ENCODE measurements at regions not wholly inside any gene's neighbourhood (a gene's known extent, or its start where the extent isn't known, plus 50 kb on each side); places are given as distances from the start of the nearest gene placed in this dataset.
A peak's percentile ranks its signal among the peaks of the same experiment; 100 is the strongest.
"Not testable (repeated sequence)": the region's sequence is repeated elsewhere in the genome, so short reads cannot be mapped to it uniquely, and the experiment has no call there.

DNA sequence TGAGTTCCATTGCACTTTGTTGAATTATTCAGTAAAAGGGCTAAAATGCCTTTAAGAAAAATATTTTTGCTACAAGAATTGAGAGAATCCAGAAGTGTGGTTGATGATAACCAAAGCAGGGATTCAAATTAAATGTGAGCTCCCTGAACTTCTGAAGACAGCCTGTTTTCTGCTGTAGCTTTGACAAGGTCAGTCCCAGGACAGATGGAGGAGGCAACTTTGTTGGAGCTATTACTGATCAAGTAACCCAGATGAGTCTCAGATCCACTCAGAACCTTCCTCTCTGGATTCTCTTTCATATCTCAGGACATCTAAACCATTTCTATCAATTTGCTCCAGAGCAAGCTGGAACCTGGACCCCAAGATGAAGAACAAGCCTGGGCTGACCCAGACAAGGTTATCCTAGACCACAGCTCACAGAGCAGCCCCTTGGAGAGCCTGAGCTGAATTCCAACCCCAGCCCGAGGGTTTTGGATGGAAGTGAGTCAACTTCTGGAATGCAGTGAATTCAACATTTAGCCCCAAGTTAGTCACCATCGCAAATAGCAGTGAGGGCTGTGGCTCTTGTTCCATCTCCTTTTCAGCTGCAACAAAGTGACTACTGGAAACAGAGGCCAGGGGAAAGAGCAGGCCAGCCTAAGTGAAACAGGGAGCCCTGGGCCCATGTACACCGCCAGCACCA, 137.8 kb upstream of the TSC22D1 start:
- TF ChIP-seq, protein P1, sequence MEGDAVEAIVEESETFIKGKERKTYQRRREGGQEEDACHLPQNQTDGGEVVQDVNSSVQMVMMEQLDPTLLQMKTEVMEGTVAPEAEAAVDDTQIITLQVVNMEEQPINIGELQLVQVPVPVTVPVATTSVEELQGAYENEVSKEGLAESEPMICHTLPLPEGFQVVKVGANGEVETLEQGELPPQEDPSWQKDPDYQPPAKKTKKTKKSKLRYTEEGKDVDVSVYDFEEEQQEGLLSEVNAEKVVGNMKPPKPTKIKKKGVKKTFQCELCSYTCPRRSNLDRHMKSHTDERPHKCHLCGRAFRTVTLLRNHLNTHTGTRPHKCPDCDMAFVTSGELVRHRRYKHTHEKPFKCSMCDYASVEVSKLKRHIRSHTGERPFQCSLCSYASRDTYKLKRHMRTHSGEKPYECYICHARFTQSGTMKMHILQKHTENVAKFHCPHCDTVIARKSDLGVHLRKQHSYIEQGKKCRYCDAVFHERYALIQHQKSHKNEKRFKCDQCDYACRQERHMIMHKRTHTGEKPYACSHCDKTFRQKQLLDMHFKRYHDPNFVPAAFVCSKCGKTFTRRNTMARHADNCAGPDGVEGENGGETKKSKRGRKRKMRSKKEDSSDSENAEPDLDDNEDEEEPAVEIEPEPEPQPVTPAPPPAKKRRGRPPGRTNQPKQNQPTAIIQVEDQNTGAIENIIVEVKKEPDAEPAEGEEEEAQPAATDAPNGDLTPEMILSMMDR (IDR thresholded peaks at IDR 0.05; ENCODE audit: low read depth, low read length, missing control alignments): no peak
- Histone ChIP-seq H3K4me3 (ENCODE audit: low read depth, low read length) (no peak overlapping the region), H3K36me3 (replicated peaks) (no peaks in the 10 kb centered on the region), H3K27ac (peak overlapping the region; percentile 92), H3K27me3 (replicated peaks) (no peaks in the 10 kb centered on the region)
- in situ Hi-C loops (cut with HindIII; ENCODE audit: low pct_ligation_motif_present, low sequenced_read_pairs): no loop called here
- peak; percentile 96 for DNase-seq

DNA sequence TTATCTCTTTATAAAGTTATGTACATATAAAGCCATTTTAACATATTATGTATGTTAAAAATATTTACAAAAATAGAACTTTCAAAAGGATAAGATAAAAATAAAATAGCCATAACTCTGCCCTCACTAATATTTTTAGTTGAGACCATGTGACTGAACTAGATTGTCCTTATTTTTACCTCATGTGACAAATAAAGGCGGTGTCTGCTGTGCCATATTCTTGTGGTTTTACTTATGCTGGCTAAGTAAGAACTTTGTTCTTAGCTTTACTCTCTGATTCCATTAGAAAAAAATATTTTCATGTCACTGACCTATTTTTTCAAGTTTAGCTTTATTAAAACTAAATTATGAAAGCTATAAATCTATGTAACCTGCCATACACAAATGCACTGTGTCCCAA, 135.6 kb upstream of the TSC22D1 start:
- TF ChIP-seq, protein P1 (IDR thresholded peaks at IDR 0.05; ENCODE audit: low read depth, low read length, missing control alignments): no peak
- H3K4me3 ChIP-seq (ENCODE audit: low read depth, low read length): no peak overlapping the region
- H3K27me3 ChIP-seq (replicated peaks): no peaks in the 10 kb centered on the region
- H3K27ac ChIP-seq: peak overlapping the region; percentile 91
- in situ Hi-C loops (cut with HindIII; ENCODE audit: low pct_ligation_motif_present, low sequenced_read_pairs): no loop called here
- DNase-seq: no peak
- no peaks in the 10 kb centered on the region for H3K36me3 ChIP-seq (replicated peaks)

DNA sequence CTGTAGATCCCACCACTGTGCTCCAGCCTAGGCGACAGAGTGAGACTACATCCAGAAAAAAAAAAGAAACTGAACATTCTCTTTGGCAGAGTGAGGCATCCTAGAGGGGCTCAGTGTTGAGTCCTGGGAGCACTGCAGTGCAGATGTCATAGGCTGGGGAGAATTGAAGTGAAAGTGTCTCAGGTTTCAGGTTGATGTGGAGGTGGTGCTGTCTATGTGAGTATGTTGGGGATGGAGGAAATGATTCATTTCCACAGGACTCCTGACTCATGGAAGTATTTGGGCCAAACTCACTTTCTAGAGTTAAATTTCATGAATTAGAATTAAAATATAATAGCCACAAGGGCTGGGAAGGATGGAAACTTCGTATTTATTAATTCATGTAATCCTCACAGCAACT, 134.4 kb upstream of the TSC22D1 start:
- TF ChIP-seq, protein P1 (IDR thresholded peaks at IDR 0.05; ENCODE audit: low read depth, low read length, missing control alignments): no peak
- in situ Hi-C loops (cut with HindIII; ENCODE audit: low pct_ligation_motif_present, low sequenced_read_pairs): no loop called here
- no peaks in the 10 kb centered on the region for H3K27me3 ChIP-seq (replicated peaks)

DNA sequence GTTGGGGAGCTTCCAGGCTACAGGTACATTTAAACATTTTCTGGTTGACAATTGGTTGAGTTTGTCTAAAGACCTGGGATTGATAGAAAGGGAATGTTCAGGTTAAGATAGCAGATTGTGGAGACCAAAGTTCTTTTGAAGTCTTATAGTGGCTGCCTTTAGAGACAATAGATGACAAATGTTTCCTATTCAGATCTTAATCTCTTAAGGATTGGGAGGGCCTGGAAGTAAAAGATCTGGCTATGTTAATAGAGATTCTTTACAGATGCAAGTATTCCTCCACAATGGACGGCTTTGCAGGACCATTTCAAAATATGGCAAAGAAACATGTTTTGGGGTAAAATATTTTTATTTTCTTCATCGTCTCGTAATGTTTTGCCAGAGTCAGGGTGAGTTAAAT, 128.7 kb upstream of the TSC22D1 start:
- in situ Hi-C loops (cut with HindIII; ENCODE audit: low pct_ligation_motif_present, low sequenced_read_pairs): not testable (repeated sequence)

More for the DNA sequence above, 134.4 kb upstream of the TSC22D1 start:
- Histone ChIP-seq H3K4me3 (ENCODE audit: low read depth, low read length) (no peak overlapping the region), H3K36me3 (replicated peaks) (no peaks in the 10 kb centered on the region), H3K27ac (peak overlapping the region; percentile 91)
- peak; percentile 94 for DNase-seq

DNA sequence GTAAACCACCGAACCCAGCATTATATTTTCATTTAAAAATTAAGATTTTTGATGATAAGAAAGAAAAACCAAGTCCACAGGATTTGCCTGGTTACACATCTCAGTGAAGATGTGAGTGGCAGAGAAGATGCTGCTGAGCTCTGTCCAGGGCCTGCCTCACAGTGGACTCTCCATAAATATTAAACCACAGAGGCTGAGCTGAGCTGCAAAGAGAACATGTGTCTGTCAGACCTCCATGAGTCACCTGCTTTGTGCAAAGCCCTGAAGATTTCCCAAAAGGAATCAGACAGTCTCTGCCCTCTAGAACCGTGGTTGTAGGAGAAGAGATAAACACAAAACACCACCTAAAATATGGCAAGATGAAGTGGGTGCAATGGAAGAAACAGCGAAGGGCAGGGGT, 127.2 kb upstream of the TSC22D1 start:
- TF ChIP-seq, protein P1 (IDR thresholded peaks at IDR 0.05; ENCODE audit: low read depth, low read length, missing control alignments): no peak
- in situ Hi-C loops (cut with HindIII; ENCODE audit: low pct_ligation_motif_present, low sequenced_read_pairs): no loop called here
- H3K36me3 ChIP-seq (replicated peaks): no peaks in the 10 kb centered on the region
- H3K27ac ChIP-seq: no peak overlapping the region
- H3K4me3 ChIP-seq (ENCODE audit: low read depth, low read length): no peak overlapping the region
- peak; percentile 60 for DNase-seq
- no peaks in the 10 kb centered on the region for H3K27me3 ChIP-seq (replicated peaks)

More for the DNA sequence above, 128.7 kb upstream of the TSC22D1 start:
- not testable (repeated sequence) for DNase-seq; H3K36me3 ChIP-seq (replicated peaks); H3K27ac ChIP-seq; H3K4me3 ChIP-seq (ENCODE audit: low read depth, low read length); H3K27me3 ChIP-seq (replicated peaks)

DNA sequence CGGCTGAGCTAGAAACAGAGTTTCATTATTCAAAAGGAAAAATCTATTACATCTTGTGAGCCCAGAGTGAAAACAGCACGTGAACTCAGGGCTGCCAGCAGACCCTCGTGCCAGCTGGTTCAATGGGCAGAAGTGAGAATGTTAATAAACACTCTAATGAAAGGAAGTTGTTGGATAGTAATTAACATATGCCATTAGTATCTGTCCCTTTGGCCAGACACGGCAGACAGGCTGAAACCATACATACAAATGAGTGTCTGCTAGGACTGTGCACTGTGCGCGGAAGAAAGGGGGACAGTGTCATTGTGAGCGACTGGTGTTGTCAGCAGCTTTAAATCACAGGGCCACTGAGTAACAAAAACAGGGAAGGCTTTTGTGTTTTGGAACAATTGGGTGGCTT, 121.9 kb upstream of the TSC22D1 start:
- TF ChIP-seq, protein P1 (IDR thresholded peaks at IDR 0.05; ENCODE audit: low read depth, low read length, missing control alignments): no peak
- H3K27ac ChIP-seq: no peak overlapping the region
- no peak overlapping the region for H3K4me3 ChIP-seq (ENCODE audit: low read depth, low read length)
- no peaks in the 10 kb centered on the region for H3K27me3 ChIP-seq (replicated peaks)
- no peaks in the 10 kb centered on the region for H3K36me3 ChIP-seq (replicated peaks)
- in situ Hi-C loops (cut with HindIII; ENCODE audit: low pct_ligation_motif_present, low sequenced_read_pairs): no loop called here
- no peak for DNase-seq
